Ramos (cell line): ENCODE measurements at regions not wholly inside any gene's neighbourhood (a gene's known extent, or its start where the extent isn't known, plus 50 kb on each side); places are given as distances from the start of the nearest gene placed in this dataset.

Experiments
- in situ Hi-C: fragments of 300-500 bp; cut with MboI; formaldehyde crosslinking; loops from one replicate; pipeline ENCODE4 v1.14.3; 2022; ENCODE audit warnings: low sequenced_read_pairs; ENCODE audit not compliant: unreplicated experiment

DNA sequence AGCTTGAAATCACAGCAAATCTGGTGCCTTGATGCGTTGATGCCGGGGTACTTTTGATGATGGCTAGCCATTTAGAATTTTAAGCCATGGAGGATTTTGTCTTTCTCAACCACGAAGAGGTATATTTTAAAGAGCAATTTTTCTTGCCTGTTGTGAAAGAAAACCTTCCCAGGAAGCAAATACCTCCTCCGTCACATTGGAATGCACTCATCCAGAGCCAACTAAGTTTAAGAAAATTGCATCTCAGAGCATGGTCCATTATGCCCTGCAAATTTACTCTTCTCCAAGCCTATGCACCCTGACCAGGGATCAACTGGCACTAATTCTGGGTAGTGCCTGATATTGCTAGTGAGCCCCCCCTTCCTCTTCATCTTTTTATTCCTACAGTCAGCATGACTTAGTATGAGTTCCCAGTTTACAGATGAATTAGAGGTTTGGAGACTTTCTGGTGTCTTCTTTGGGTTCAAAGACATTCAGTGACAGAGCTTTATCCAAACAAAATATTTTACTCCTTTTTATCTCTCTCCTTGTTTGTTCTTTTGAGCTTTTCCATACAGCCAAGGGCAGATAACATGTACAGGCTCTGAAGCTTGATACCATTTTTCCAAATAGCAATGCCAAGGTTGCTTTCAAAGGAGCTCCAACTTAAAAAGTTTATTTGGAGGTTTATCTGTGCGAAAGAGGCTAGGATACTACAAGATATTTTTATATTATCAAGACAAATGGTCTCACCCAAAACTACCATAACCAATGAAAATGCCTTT is 56.6 kb upstream of the ANK3 start:
- in situ Hi-C loops, result loop anchor here (25.0 kb wide), 1 partner anchor 809 kb away; no protein-coding TSS in a partner anchor

DNA sequence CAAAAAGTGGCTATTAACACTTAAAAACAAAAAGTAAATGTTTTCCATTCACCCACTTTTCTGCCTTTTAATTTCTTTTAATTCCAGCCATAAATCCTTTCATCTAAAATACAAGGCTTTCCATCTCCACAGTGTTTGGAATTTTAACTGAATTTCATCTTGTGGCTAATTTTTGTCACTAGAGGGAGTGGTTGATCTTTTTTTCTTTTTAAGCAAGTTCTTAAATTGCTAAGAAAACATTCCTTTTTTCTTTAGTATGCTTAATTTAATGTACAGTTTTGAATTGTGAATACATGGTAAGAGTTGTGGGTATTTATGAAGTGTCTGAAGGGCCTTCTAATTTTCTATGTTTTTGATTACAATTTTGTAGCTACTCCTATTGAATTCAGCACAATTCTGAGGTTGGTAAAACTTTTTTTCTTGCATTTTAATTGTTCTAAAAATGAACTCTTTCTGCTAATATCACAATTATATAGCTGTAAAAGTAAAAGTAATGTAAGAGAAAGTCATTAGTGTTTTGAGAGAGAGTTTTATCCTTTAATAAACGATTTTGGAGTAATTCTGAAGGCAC is 54.9 kb upstream of the ANK3 start:
- in situ Hi-C loops, result loop anchor here (5.0 to 25.0 kb wide), 2 partner anchors 342 to 807 kb away; no protein-coding TSS in a partner anchor

DNA sequence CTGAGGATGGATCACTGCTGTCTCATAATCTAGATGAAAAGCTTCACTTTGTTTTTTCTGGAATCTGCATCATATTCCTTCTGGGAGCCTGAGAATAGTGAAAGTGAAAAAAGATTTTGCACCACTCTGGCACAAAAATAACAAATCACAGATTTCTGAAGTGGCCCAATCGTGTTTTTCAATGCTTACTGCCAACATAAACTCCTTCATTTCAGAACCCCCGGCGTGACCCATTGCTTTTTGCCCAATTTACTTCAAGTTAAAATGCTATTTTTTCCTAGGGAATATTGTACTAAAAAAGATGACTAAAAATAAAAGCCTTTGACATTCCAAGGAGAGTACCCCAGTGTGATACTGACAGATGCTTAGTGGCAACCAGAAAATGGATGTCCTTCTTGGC is 53.7 kb upstream of the ANK3 start:
- in situ Hi-C loops, result loop anchor here (5.0 to 25.0 kb wide), 2 partner anchors 341 to 806 kb away; no protein-coding TSS in a partner anchor

DNA sequence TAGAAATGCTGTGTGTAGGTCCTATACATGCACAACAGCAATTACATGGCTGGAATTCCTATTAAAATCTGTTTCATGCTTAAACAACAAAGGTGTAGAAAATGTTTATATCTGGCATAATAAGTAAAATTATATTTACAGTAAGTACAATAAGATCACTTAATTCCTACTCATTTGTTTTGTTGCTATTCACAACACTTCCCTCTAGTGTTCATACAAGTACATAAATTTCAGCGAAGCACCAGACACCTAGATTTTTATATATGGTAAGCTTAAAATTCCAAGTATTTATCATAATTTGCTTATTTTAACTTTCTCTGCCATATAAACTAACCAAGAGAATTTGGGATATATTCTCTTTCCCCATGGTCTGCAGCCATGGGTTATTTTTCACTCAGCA is 51.8 kb upstream of the ANK3 start:
- in situ Hi-C loops, result loop anchor here (5.0 to 25.0 kb wide), 2 partner anchors 339 to 804 kb away; no protein-coding TSS in a partner anchor

DNA sequence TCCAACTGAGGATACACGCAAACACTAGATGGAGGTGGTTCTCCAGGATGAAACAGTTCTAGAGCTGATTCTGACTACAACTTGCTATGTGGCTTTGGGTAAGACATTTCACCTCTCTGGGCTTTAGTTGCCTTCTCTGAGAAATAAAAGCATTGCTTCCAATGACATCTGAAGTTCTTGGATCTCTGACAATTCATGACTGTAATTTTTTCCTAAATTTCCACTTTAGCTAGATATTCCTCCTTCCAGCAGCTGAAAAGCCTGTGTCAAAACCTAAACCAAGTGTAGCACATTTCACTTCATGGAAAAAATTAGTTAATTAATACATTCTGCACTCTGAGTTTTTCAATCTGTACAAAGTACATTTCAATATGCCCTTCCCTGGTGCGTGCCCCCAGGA is 50.0 kb upstream of the ANK3 start:
- in situ Hi-C loops, result loop anchor here (5.0 to 25.0 kb wide), 2 partner anchors 337 to 802 kb away; no protein-coding TSS in a partner anchor
